ENCODE measurements at regions not wholly inside any gene's neighbourhood (a gene's known extent, or its start where the extent isn't known, plus 50 kb on each side); places are given as distances from the start of the nearest gene placed in this dataset.

DNA sequence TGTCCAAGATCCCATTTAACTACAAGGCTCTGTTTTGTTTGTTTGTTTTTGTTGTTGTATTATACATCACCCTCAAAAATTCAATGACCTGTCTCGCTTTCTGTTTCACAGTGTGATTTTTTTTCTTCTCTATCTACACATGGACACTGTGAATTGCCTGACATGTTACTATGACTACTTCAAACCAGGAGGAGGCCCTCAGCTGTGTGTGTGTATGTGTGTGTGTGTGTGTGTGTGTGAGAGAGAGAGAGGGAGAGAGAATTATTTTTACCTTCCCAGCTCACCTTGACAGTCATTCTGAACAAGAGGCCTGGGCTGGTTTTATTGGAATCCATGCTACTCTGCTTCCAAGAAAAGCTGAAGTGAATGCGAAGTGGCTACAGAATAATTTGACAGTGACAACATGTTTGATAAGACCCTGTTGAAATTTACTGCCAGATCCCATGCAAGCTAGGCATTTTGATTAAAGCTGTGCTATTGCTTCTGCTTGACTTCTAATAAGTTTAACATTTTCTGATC, 841.4 kb downstream of the NSUN3 start:
- DNase-seq, result no peak

DNA sequence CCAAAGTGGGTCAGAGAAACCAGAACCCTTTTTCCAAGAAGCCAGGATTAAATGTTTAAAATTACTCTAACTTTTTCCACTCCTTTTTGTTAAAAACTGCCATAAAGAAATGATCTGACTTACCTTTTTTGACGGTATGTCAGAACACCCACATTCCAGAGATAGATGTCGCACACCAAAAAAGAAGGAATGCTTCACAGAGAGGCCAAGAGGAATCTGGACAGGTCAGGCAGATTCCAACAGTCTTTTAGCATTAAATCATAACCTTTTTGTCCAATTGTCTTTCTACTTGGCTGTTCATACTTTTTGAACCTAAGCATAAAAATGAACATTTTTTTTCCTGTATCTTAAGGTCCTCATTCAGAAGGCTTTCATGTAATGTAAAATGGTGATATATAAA, 846.9 kb downstream of the NSUN3 start:
- no peak for DNase-seq

DNA sequence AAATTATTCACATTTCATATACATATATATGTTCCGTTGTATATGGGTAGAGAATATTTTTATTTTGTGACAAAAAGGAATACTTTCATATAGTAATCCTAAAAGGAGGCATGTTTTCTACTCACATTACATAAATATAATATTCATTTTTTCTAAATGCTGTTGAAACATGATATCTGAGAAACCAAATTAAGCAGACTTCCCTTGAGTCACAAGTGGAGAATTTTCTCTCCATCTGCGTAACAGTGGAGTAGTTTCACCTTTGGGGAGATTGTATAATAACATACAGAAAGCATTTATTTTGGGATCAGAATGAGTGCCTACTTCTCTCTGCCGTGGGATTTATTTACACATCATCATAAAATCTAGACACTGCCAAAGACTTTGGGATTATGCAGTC, 849.8 kb downstream of the NSUN3 start:
- DNase-seq, result no peak

DNA sequence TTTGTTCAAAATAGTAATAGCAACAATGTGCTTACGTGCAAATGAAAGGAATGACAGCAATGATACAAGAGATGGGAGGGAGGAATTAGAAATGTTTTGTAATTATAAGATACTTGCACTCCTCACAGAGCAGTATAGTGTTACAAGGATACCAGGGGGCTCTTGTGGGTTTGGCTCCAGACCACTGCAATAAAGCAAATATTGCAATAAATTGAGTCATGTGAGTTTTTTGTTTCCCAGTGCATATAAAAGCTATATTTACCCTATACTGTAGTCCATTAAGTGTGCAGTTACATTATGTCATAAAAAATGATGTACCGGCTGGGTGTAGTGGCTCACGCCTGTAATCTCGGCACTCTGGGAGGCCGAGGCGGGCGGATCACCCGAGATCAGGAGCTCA, 864.3 kb downstream of the NSUN3 start:
- DNase-seq, result no peak

DNA sequence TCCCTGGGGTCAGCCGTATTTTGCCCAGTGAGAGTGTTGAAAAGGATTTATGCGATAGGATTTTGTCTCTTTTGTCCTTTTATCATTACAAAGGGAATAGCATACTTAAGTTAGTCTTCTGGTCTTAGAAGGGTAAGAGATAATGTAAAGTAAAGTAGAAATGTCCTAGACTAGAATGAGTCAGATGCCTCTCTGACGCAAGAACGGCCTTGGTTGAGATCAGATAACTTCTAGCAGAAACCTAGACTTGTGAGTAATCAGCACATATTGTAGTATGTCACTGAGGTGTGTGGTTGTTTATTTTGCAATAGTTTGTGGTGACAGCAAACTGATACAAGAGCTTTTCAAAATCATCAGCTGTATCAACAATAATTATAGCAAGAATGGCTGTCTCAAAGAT, 866.1 kb downstream of the NSUN3 start:
- DNase-seq, result no peak

DNA sequence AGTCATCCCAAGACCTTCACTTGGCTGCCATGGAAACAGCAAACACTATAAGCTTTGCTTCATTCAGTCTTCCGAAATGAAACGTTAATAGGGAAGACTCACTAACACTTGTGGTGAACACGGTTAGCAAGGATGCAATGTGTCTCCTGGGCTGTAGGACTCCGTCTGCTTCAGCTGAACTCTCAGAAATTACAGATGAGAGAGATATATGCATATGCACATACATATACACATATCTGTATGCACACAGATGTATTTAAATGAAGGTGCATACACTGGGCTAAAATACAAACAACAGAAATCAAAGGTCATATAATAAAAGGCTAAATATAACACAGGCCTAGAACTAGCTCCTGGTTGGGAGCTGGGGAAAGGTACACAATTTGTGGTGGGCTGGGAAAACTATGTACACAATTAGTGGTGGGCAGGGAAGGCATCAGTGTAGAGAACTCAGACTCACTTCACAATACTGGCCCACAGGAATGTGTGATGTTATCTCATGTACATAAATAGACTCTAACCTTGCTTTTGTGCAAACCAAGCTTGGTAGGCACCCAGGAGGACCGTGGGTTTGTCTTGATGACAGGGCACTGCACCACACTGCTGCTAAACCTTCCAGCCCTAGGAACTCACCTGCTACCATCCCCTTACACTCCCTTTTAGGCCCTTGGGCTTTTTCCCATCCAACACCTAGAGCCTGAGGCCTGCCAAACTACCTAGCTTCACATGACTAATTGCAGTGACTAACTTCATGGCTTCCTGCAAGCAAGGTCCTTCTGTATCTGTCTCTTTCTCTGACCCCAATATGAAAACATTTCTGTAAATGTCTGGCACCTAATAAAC, 873.1 kb downstream of the NSUN3 start:
- DNase-seq, result no peak

DNA sequence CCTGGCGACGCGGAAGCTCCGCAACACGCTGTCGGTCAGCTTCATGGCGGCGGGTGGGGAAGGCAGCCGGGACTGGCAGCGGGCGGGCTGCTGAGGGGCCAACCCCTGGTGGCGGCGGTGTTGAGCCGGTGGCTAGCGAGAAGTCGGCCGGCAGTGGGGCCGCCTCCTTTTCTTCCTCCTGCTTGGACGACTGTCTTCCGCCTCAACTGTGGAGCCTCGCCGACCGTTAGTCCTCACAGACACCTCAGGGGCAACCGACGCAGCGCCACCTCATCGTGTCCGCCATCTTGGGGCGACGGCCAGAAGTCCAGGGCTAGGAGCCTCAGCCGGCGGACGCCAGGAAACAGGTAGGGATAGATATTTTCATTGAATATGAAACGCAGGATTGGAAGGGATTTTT, 875.1 kb downstream of the NSUN3 start:
- DNase-seq, result no peak

DNA sequence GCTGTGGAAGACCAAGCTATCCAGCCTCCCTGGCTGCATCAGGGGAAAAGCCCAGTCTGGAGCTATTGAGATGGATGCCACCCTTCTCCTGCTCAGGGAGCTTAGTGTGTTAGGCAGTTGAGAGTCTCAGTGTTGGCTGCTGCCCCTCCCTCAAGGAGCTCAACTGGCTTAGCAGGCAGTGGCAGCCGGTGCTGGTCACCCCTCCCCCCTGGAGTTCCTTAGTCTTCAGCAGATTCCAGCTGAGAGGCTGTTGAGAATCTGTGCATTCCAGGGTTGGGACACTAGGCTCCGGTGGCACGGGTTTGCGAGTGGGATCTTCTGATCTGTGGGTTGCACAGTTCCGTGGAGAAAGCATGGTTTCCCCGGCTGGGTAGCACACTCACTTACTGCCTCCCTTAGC, 883.8 kb downstream of the NSUN3 start:
- no peak for DNase-seq

DNA sequence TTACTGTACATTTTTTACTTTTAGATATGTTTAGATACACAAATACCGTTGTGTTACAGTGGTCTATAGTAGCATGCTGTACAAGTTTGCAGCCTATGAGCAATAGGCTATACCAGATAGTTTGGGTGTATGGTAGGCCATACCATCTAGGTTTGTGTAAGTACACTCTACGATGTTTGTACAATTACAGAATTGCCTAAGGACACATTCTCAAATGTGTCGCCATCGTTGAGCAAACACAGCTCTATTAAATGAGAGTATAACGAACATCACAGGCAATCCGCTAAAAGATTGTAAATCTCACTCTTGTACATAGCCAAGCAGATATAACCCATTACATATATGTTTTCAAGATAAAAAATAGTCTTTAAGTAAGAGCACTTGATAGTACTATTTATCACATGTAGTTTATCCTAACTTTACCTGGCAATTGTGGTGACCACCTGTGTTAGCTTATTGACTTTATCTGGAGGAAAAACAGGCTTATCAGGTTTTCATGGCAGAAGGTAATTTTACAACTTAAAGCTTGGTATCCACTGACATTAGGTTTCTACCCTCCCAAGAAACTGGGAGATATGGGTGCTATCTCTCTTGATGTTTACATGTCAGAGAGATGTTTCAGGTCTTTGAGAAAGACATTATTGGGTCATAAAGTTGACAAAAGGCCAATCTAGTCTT, 898.7 kb downstream of the NSUN3 start:
- no peak for DNase-seq

DNA sequence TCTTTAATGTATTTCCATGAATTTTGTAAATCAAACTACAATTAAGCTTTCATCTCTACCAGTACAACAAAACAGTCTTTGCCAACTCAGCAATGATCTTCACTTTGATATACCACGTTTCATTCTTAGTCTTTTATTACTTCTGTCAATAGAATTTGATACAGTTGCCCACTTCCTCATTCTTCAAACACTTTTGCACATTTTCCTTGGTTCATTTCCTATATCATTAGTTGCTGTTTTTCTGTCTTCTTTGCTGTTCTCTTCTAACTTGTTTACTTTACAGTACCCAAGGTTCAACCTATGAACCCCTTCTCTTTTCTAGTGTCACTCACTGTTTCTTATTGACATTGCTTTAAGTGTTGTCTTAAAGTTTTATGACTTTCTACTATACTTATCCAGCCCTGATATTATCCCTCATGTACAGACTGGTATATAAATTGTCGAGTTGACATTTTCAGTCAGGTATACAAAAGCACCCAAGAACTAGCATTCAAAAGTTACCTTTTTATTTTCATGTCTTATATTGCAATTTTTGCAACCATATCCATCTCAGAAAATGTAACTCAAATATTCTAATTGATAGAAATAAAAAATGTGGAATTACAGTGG, 903.1 kb downstream of the NSUN3 start:
- no peak for DNase-seq

DNA sequence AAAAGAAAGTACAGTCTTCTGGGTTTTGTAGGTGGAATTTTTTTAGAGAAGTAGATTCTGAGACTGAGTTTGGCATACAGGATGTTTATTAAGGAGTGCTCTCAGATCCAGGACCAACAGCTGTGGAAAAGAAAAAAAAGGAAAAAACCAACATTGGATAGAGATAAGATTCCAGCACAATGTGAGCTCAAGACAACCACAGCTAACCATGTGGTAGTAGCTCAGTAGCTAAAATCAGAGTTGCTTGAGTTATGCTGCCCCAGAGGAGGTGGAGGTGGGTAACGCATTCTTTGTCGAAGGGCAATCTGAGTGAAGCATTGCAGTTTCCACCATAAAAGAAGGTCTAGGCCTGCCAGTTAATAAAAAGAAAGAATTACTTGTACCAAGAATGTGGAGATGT, 904.3 kb downstream of the NSUN3 start:
- DNase-seq, result no peak

DNA sequence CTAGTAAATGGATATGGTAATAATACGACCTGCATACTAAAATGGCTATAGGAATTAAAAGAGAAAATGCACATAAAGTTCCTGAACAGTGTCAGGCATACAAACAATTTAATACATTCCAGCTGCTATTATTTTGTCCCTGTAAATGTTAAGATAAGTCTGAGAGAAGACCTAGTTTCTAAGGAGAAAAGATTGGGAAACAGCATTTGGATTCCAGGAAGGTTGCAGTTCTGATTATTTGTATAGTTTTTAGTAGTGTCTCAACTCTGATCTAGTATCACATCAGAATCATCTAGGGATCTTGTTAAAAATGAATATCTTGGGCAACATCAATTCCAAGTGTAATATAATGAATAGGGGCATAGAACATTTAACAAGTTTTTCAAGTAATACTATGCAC, 905.7 kb downstream of the NSUN3 start:
- no peak for DNase-seq

DNA sequence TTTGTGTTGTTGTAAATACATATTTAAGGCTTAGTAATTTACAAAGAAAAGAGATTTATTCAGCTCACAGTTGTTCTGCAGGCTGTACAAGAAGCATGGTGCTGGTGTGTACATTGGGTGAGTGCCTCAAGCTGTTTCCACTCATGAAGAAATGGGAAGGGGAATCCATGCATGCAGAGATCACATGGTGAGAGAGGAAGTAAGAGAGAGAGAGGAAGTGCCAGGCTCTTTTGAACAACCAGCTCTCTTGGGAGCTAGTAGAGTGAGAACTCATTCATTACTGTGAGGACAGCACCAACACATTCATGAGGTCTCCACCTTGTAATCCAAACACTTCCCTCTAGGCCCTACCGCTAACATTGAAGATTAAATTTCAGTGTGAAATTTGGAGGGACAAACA, 909.2 kb downstream of the NSUN3 start:
- no peak for DNase-seq

DNA sequence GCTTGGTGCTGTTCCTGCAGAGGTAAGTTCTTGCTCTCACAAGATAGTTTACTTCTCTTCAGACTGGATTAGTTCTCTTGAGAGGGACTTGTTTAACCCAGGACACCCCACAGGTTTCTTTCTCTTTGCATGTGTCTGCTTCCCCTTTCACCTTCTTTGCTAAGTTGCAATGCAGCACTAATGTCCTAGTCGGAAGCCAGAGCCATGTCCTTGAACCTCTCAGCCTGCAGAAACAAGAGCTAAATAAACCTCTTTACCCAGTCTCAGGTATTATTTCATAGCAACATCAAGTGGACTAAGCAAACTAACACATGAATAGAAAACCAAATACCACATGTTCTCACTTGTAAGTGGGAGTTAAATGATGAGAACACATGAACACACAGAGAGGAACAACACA, 915.2 kb downstream of the NSUN3 start:
- DNase-seq, result no peak

DNA sequence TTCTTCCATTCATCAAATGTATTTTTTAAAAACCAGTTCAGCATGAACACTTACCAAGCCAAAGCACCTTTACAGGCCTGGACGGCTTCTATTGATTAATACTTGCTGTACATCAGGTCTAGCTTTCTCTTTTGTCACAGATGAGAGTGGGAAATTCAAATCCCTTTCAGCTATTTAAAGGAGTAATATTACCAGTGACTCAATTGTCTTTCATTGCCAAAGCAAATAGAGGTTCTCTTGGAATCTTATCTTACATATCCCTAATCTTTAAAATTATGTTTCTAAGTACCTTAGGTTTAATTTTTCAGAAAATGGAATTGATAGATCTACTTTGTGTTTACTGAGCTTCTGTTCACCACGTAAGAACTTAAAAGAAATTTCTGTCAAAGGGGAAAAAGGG, 922.9 kb downstream of the NSUN3 start:
- DNase-seq, result no peak

DNA sequence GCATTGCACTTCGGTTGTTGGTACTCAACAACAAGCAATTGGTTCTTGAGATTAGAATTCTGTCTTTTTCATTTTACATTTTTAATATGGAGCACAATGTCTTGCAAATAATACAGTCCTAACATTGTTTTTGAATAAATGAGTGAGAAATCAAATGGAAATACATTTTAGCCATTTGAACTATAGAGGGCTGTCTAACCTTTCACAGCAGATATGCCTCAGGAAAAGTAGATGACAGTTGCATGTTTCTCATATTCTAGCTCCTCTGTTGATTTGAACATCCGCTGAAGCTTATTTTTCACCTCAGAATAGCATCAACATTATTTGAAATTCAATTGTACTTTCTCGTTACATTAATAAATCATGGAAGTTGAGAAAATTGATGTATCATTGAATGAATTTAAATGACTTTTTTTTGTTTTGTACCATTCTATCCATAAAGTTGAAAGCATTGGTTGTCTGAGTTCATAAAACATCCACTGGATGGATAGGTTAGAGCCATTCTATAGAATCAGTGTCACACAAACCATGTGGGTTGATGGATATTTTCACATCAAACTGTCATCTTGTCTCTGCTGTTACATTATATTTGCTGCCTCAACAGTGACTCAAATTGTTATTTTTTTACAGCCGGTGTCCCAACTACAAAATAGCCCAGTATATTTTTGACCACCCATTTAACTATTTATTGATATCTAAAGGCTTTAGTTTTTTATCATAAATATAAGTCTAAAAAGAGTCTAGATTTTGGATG, 928.3 kb downstream of the NSUN3 start:
- no peak for DNase-seq

DNA sequence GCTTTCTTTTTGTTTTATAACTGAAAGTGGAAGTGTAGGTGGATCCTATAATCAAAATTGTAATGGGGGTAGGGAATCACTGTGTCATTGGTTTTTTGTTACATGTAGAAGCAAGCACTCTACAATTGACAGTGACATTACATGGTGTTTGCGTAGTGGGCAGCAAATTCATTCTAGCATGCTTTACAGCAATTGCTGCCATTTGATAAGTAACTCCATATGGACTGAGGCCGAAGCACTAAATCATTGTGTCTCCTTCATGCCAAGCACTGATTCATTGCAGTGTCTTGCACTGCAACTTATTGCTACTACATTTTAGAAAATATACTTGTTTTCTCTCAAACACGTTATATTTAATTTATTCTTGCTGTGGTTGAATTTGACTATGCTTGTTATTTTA, 933.9 kb downstream of the NSUN3 start:
- DNase-seq, result no peak

DNA sequence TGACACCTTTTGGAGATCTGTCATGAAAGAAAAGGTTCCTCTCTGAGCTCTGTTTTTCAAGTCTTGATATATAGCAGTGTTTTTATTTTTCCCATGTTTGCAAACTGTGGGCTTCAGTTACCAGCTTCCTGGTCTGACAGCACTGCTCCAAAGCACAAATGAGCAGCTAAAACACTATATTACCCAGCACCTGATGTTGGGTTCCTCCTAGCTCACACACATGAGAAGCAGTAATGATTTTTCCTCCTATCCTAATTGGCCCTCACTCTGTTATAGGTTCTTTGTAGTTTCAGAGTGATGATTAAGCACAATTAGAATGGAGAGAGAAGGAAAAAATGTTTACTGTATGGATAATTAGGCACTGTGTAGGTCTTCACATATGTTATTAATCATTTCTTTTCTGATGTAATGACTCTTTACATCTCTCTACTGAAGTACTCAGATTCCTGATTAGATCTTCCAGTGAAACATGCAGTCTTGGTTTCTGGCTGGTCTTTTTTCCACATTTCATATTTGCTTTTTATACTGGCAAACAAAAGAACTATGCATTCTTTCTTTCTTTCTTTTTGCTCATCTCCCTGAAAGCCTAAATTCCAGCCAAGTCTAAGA, 939.7 kb downstream of the NSUN3 start:
- DNase-seq, result no peak

DNA sequence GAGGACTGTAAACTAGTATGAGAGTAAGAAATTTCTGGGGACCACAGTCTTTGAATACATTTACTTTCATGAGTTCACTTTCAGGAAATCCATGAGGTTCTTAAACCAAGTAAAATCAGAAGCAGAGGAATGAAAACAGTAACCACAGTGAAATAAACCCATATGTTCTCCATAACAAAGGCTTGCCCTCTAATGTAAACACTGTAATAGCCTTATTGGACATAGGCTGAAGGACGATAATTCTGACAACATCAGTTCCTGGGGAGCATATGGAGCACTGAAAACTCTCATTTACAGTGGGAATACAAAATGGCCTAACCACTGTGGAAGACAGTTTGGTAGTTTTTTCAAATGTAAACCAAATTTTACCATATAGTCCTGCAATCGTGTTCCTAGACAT, 965.8 kb downstream of the NSUN3 start:
- no peak for DNase-seq

DNA sequence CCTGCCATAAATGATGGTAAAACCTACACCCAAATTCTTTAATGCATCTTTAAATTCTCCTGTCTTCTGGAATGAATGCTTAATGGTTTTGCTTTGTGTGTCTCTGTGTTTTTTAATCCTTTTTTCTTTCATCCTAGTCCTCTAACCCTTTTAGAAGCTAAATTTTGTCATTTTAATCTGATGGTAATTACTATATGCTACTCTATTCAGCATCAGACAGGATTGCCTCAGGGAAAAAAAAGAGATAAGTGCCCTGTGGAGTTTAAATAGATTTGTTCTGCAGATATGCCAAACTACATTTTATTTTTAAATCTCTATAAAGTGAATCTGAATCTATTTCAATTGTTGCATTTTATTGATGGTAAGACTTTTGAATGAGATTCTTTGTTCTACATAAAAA, 966.8 kb downstream of the NSUN3 start:
- DNase-seq, result no peak

DNA sequence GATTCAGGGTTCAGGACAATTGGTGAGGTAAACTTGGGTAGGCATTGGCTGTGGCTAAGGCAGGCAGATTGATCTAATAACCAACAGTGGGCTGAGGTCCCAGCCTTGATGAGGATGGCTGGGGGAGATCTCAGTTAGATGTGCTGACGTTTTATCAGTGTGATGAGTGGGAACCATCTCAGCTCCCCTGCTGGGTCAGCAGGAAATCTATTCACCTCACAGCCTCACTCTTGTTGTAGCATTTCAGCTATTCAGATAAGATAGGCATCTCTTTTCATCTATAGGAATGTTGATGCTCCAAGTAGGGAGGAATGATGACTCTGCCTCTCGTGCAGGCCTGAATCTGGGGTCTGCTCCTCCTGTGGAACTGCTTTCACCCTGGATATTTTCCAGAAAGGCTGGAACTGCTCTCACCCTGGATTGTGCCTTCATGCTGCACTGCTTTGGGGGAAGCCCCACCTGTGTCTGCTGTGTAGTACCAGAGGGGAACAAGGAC, 973.7 kb downstream of the NSUN3 start:
- DNase-seq, result no peak

DNA sequence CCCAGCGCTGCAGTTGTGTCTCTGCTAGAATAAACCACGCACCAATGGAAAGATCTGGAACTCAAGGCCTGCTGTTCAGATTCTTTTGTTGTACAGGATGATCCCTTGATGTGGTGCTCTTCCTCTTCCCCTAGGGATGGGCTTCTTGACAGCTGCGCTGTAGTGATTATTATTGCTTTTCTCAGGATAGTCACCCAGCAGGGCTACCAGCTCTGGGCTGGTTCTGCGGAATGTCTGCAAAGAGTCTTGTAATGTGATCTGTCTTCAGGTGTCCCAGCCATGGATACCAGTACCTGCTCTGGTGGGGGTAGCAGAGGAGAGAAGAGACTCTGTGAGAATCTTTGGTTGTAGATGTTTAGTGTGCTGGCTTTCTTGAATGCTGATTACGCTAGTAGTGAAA, 974.2 kb downstream of the NSUN3 start:
- no peak for DNase-seq

DNA sequence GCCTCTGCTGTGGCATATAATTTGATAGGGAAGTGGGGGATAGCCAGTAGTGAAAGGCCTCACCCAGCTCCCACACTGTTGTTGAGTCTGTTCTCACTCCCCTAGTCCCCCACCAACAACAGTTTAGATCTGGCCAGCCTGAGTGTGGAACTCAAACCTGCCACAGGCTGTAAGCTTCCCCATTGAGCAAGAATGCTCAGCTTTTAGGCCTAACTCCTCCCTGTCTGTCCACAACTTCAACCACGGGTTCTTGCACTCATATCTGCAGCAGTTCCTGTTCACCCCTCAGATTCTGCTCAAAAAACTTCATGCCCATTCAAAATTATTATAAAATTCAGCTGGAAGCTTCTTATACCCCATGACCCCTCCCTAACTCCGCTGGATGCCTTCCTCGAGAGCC, 975.1 kb downstream of the NSUN3 start:
- no peak for DNase-seq
